ENCODE measurements at regions not wholly inside any gene's neighbourhood (a gene's known extent, or its start where the extent isn't known, plus 50 kb on each side); places are given as distances from the start of the nearest gene placed in this dataset.

DNA sequence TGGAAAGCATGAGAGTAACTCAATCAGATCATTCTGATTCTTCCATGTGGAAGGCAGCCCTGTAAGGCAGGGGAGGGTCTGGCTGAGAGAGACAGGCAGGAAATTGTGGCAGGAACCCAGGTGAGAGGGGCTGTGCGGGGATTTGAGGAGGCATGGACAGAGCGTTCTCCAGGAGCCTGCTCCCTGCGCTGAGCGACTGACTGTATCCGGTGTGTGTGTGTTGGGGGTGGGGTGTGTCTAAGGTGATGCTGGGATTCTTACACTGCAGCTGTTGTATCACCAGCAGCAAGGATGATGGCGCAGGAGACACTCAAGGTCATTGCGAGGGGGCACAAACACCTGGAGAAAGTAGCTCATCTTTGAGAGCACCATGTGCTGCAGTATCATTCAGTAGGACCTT lies 128.5 kb downstream of the RHOU start:
- H3K27me3 ChIP-seq (ENCODE audit: insufficient read depth, low read depth, severe bottlenecking) = no peaks in the 10 kb centered on the region
- DNase-seq = no peak
- H3K4me3 ChIP-seq (ENCODE audit: low read depth, low read length) = no peak overlapping the region
- TF ChIP-seq, protein P1, sequence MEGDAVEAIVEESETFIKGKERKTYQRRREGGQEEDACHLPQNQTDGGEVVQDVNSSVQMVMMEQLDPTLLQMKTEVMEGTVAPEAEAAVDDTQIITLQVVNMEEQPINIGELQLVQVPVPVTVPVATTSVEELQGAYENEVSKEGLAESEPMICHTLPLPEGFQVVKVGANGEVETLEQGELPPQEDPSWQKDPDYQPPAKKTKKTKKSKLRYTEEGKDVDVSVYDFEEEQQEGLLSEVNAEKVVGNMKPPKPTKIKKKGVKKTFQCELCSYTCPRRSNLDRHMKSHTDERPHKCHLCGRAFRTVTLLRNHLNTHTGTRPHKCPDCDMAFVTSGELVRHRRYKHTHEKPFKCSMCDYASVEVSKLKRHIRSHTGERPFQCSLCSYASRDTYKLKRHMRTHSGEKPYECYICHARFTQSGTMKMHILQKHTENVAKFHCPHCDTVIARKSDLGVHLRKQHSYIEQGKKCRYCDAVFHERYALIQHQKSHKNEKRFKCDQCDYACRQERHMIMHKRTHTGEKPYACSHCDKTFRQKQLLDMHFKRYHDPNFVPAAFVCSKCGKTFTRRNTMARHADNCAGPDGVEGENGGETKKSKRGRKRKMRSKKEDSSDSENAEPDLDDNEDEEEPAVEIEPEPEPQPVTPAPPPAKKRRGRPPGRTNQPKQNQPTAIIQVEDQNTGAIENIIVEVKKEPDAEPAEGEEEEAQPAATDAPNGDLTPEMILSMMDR (IDR thresholded peaks at IDR 0.05; ENCODE audit: low read depth, low read length) = no peak
- H3K9me3 ChIP-seq (ENCODE audit: severe bottlenecking) = no peaks in the 10 kb centered on the region
- H3K36me3 ChIP-seq = no peaks in the 10 kb centered on the region
- H3K27ac ChIP-seq = no peak overlapping the region

DNA sequence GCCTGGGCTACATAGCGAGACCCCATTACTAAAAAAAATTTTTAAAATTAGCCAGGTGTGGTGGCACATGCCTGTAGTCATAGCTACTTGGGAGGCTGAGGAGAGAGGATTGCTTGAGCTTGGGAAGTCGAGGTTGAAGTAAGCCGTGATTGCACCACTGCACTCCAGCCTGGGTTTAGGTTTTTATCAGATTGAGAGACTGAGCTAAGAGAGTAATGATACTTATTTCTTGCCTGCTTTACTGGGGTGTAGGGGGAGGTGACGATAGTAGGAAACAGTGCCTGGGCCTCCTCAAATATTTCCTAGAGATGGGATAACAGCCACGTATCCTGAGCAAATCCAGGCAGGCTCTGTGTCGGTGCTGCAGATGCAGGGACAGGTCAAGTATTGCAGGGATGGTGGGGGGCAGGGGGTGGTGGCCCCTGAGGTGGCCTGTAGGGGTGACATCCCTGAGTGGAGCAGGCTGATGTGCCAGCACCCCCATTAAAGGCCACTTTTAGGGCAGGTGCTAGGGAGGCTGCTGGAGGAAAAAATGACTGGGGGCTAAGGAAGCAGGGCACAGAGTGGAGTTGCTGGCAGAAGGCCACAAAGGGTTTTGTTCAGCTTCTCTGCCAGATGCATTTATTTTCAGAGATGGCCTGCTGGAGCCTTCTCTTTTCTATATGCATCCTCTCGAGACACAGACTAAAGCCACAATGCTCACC lies 130.5 kb downstream of the RHOU start:
- TF ChIP-seq, protein P1 (IDR thresholded peaks at IDR 0.05; ENCODE audit: low read depth, low read length) = no peak
- Histone ChIP-seq H3K9me3 (ENCODE audit: severe bottlenecking) (no peaks in the 10 kb centered on the region), H3K27me3 (ENCODE audit: insufficient read depth, low read depth, severe bottlenecking) (no peaks in the 10 kb centered on the region), H3K4me3 (ENCODE audit: low read depth, low read length) (no peak overlapping the region), H3K36me3 (no peaks in the 10 kb centered on the region), H3K27ac (no peak overlapping the region)
- no peak for DNase-seq

DNA sequence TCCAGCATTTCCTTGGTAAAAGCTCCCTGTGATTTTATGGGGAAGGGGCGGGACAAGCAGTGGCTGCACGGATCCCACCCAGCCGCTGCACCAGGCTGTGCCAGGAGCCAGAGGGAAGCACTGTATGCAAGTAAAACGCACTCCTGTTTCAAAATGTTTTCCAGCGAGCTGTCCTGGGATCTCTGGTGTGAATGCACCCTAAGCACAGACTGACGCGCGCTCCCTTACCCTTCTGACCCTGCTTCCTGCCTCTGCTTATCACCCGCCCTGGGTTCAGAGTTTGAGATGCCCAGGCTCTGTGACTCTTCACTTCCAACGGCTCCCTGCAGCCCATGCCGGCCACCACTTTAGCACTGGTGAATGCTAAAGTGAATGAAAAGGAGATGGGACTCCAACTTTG lies 131.2 kb downstream of the RHOU start:
- Histone ChIP-seq H3K27ac (no peak overlapping the region), H3K36me3 (no peaks in the 10 kb centered on the region), H3K9me3 (ENCODE audit: severe bottlenecking) (no peaks in the 10 kb centered on the region), H3K27me3 (ENCODE audit: insufficient read depth, low read depth, severe bottlenecking) (no peaks in the 10 kb centered on the region), H3K4me3 (ENCODE audit: low read depth, low read length) (no peak overlapping the region)
- no peak for DNase-seq
- TF ChIP-seq, protein P1 (IDR thresholded peaks at IDR 0.05; ENCODE audit: low read depth, low read length) = no peak

DNA sequence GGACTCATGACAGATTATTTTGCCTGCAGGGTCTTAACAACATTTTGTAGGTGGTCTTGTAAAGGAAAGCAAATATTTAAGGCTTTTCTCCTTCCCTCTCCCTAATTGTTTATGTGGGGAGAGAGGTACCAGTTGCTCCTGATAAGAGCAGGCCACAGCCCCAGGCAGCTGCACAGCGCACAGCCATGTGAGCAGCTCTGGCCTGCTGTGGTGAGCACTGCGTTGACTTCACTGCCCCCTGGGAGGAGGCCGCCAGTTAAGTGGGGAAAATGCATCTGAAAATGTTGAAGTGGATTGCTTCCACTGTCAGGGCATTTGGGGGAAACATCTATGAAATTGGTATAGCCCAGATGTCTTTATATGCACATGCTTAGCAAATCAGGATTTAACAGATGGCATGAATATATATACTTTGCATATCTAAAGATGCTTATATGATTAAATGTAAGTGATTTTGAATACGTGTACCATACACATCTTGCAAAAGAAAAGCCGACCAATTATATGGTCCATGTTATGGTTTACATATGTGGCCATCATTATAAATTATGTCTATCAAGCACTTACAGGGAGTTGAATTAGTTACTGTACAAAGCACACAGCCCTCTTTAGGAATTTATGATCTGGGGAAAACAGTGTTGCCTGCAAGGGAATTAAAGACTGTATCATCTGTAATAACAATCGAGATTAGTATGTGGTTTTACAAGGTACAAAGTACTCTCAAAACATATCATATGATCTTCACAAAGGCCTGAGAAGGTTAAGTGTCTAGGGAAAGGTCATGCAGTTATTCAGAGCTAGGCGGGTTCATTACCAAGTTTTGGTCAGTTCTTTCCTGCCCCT lies 132.1 kb downstream of the RHOU start:
- Histone ChIP-seq H3K27ac (no peak overlapping the region), H3K27me3 (ENCODE audit: insufficient read depth, low read depth, severe bottlenecking) (no peaks in the 10 kb centered on the region), H3K4me3 (ENCODE audit: low read depth, low read length) (no peak overlapping the region), H3K9me3 (ENCODE audit: severe bottlenecking) (no peaks in the 10 kb centered on the region), H3K36me3 (no peaks in the 10 kb centered on the region)
- TF ChIP-seq, protein P1 (IDR thresholded peaks at IDR 0.05; ENCODE audit: low read depth, low read length) = no peak
- DNase-seq = no peak

DNA sequence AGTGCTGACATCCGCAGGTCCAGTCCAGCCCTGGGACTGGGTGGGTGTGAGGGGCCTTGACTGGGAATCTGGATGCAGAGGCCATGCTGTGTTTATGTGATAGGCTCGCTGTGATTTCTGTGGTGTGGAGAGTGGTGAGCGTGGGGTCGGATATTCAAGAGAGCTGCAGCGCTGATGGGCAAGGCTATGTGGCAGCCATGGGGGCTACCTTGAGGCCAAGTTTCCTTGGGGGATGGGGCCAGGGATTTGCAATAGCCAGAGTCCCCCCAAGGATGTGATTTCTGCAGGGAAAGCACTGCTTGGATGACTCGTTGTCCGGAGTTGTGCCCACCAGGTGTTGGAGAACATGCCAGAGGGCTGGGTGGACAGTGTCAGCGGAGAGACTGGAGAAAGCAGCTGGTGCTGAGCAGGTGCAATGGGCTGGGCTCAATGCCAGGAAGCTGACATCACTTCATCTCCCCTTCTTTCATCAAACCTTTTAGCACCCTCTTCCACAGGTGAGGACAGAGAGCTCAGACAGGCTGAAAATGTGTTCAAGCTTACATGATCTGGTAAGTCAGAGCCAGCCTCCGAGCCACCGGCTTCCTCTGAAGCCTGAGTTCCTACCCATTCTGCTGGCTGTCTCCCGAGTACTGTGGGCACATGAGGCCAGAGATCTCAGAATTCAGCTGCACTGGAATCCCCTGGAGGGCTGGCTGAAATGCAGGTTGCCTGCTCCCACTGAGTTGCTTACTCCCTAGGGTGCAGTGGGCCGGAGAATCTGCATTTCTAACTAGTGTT lies 132.9 kb downstream of the RHOU start:
- H3K27me3 ChIP-seq (ENCODE audit: insufficient read depth, low read depth, severe bottlenecking) = no peaks in the 10 kb centered on the region
- H3K36me3 ChIP-seq = no peaks in the 10 kb centered on the region
- no peak overlapping the region for H3K27ac ChIP-seq
- H3K9me3 ChIP-seq (ENCODE audit: severe bottlenecking) = no peaks in the 10 kb centered on the region
- no peak for DNase-seq
- no peak overlapping the region for H3K4me3 ChIP-seq (ENCODE audit: low read depth, low read length)
- TF ChIP-seq, protein P1 (IDR thresholded peaks at IDR 0.05; ENCODE audit: low read depth, low read length) = no peak
